CD4-positive, alpha-beta T cell treated with Interleukin-6 at 100 ng/mL for 8 hours (primary cell): ENCODE measurements at regions not wholly inside any gene's neighbourhood (a gene's known extent, or its start where the extent isn't known, plus 50 kb on each side); places are given as distances from the start of the nearest gene placed in this dataset.
"Not testable (repeated sequence)": the region's sequence is repeated elsewhere in the genome, so short reads cannot be mapped to it uniquely, and the experiment has no call there.

Experiments
- DNase-seq: peaks from one replicate; pipeline ENCODE4 v3.0.0-alpha.2; 2020; ENCODE audit warnings: mixed read lengths, low spot score

DNA sequence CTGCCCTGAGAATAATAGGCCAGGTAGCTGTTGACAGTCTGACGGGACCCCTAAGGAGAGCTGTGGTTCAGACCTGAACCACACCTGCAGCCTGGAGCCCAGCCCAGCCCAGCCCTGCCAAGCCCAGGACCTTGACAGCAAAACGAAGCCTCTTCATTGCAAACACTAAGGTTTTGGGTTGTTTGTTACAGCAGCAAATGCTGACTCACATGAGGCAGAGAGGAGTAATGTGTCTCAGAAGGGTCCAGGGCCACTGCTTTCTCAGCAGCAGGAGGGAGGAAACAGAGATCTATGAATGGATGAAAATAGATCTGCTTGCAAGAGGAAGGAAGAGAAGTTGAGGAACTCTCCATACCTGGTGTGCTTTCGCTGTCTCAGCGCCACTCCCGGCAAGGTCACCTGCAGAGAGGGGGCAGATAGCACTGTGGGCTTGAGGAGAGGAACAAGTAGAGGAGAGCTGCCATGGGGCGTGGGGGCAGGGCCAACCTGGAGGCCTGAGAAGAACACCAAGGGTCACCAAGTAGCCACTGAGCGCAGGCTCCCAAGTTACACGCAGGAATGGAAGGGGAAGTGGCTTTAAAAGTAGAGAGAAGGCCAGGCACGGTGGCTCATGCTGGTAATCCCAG lies 127.2 kb downstream of the ZNF281 start:
- DNase-seq = no peak

DNA sequence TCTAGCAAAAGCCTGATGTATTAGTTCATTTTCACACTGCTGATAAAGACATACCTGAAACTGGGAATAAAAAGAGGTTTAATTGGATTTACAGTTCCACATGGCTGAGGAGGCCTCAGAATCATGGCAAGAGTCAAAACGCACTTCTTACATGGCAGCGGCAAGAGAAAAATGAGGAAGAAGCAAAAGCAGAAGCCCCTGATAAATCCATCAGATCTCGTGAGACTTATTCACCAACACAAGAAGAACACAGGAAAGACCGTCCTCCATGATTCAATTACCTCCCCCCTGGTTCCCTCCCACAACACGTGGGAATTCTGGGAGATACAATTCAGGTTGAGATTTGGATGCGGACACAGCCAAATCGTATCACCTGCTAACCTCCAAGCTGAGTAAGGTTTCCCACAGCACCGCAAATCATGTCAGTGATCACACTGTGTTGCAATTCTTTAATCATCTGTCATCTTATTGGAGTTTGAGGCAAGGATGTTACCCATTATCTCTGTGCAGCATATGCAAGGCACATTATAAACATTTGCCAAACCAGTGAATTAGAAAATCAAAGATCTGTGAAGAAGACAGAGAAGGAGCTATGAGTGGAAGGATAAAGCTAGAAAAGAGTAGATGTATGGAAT lies 128.5 kb downstream of the ZNF281 start:
- no peak for DNase-seq

DNA sequence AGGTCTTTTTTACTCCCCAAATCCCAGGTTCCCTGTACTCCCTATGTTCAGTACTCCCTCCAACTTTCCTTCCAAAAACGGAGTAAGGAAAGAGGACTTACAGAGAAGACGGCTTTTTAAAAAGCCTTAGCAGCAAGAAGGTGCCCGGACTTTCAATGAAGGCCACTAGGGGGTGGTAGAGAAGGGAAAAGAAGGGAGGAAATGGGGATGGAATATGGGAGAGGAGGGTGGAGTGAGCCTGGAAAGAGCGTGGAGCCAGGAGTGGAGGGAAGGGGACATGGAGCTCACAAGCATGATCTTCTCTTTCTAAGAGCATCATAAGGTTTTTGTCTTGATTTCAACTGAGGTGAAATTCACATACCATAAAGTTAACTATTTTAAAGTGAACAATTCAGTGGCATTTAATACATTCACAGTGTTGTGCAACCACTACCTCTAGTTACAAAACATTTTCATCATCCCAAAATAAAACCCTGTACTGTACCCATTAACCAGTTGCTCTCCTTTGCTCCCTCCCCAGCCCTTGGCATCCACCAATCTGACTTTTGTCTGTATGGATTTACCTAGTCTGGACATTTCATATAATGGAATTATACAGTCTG lies 129.9 kb downstream of the ZNF281 start:
- DNase-seq = no peak

DNA sequence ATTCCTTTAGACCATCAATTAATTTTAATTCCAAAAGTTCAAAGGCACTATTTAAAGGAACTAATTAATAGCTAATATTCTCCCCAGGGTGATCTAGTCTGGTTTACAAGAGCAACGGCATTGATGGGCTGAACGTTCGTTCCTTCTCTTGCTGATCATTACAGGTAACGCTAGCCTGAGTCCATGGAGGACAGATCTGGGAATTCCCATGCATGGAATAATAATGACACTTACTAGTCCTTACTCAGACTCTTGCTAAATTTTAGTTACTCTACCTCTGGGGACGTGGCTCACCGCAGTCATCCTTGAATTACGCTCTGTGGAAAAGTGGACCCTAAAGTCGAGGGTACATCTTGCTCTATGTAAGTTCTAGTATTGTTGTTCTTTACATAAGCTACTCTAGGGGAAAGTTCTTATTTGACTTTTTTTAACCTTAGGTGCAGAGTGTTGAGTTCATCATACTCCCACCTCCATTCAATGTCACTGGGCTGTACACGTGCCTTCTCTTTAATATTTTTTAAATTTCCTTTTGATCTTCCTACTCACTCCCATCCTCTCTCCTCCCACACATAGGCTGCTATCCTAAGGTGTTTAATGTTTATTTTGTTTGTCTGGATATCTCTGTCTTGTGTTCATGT lies 133.9 kb downstream of the ZNF281 start:
- no peak for DNase-seq

DNA sequence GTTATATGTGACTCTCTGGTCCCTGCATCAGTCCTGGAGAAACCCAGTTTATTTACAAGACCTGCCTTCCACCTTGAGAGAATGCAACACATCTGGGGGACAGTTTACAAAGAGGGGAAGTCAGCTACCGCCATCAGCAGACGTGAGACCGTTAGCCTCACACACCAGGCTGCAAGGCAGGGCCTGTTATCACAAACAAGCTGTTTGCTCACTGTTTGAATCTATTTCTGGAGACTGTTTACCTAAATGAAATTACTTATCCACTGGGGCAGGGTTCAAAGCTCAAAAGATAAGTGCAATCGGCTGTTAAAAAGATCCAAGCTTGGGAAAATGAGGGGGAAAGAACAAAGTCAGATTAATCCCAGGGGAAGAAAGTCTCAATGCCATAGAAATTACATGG lies 134.4 kb downstream of the ZNF281 start:
- no peak for DNase-seq

DNA sequence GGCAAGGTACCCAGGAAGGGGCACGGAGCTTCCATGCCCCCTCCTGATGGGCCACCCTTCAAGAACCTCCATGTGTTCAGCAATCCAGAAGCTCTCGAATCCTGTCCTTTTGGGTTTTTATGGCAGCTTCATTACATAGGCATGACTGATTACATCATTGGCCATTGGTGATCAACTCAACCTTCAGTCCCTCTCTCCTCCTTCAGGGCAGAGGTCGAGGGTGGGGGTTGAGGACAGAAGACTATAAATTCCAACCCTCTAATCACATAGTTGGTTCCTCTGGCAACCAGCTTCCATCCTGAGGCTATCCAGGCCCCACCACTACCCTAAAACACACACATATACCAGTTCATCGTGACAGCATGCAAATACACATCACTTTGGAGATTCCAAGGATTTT lies 135.7 kb downstream of the ZNF281 start:
- DNase-seq = no peak

DNA sequence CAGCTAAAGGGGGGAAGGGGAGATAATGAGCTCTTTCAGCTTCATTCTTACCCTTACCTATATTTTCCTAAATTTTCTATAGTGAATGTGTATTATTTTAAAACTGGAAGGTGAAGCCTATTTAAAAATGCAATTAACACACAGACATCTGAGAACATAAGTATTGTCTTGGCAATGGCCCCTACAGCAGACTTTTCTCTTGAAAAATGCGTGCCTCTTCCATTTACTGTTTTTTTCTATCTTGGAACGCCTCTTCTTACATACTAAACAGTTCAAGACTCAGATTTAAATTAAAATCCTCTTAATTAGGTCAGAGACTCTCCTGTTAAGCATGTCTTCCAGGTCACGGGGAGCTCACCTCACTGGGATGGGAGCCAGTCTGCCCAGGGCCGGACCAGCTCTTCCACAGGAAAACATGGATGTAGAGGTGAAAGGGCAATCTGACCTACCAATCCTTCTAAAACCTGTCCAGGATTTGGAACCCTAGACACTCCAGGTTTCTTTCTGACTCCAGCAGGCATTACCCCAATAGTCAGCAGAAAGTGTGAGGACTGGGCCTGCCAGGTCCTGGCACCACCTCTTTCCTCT lies 137.3 kb downstream of the ZNF281 start:
- DNase-seq = no peak

DNA sequence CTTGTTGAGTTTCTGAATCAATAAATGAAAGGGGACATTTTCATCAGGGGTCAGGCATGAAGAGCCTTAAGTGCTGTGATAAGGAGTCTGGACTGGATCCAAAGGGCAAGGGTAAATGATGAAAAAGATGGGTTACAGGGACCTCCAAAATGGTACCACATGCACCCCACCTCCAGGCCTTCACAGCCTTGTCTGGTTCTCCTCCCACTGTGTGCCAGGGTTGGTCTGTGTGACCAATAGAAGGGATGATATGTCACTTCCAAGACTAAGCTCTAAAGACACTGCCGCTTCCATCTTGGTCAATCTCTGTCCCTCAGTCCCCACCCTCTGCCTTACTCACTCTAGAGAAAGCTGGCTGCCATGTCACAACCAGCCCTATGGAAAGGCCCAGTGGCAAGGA lies 140.6 kb downstream of the ZNF281 start:
- no peak for DNase-seq

DNA sequence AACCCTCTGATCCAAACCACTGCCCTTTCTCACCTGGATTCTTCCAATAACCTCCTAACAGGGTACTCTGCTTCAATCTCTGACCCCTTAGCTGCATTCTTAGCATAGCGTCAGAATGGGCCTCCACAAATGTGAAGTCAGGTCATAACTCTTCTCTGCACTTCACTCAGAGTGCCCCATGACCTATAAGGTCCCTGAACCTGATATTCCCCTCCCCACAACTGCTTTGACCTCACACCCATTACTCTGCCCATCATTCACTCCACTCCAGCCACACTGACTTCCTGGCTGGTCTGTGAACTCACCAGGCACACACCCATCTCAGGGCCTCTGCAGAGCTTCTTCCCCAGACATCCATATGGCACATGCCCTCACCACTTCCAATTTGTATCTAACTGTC lies 141.9 kb downstream of the ZNF281 start:
- DNase-seq = no peak

DNA sequence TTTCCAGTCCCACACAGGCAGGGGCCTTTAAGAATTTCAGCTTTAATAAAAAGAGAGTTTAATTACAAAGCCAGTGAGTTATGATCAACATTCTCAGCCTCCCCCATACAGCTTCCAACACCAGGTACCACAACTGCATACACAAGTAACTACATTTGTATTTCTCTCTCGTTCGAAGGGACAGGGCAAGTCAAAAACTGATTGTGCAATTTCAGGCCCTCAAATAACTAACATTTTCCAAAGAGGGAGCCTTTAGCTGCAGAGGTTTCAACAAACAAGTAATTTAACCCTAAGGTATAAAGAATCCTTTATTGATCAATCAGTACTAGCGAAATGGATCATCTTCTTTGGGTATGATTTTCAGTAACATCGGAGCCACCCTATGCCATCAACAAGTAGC lies 142.4 kb downstream of the ZNF281 start:
- DNase-seq = no peak

DNA sequence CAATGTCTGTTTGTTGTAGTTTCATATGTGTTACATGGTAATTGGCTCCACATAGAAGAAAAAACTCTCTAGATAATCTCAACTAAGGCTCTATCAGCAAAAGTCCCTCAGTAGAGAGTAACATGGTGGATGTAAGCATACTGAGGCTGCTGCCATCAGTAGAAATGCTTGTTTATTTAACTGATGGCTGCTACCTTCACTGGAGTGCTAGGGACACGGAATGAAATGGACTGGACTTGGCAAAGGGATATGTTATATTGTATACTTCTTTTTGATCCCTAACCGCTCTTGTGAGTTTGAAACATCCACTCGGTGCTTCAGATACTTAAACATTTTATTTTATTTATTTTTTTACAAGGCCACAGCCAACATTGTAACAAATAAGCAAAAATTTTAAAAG lies 143.0 kb downstream of the ZNF281 start:
- no peak for DNase-seq

DNA sequence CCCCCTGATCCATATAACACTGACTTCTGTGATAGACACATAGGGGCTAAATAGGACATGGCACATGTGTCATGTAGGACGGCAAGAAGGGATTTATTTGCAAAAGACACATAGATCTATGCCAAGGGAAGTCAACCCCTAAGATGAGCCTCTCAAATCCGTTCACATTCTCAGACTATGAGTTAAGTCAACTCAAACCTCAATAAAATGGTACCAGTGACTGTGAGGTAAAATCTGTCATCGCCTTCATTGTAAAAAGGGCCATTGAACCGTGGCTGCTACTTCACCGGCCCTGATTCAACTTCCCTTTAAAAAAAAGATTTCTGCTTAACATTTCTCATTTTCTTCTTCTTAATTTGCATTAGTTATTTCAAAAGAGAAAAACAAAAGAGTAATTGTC lies 144.0 kb downstream of the ZNF281 start:
- DNase-seq = no peak

DNA sequence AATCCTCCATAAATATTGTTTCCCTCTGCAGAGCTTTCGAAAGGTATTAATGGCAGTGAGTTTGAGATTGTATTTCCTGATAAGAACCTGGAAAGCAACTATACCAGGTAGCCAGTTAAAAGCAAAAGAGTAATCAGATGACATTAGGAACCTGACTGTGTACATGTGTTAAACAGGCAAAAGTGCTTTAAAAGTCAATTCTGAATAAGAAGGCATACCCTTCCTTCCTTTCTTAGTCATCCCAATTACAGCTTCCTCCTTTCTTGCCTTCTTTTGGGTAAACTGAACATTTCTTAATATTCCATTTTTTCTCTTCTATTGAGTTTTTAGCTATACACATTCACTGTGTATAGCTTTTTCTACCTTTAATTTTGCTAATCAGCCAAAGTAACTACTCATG lies 144.7 kb downstream of the ZNF281 start:
- DNase-seq = no peak

DNA sequence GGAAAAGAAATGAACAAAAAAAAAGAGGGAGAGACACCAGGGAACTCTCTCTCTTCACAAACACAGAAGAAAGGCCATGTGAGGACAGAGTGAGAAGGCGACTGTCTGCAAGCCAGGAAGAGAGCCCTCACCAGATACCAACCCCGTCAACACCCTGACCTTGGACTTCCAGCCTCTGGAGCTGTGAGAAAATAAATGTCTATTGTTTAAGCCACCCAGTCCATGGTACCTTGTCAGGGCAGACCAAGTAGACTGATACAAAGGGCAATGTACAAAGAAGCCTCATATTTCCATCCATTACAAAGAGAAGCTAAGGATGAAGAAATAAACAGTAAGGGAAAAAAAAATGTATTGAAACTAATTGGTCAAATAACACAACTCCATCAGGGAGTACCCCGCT lies 146.6 kb downstream of the ZNF281 start:
- DNase-seq = no peak

DNA sequence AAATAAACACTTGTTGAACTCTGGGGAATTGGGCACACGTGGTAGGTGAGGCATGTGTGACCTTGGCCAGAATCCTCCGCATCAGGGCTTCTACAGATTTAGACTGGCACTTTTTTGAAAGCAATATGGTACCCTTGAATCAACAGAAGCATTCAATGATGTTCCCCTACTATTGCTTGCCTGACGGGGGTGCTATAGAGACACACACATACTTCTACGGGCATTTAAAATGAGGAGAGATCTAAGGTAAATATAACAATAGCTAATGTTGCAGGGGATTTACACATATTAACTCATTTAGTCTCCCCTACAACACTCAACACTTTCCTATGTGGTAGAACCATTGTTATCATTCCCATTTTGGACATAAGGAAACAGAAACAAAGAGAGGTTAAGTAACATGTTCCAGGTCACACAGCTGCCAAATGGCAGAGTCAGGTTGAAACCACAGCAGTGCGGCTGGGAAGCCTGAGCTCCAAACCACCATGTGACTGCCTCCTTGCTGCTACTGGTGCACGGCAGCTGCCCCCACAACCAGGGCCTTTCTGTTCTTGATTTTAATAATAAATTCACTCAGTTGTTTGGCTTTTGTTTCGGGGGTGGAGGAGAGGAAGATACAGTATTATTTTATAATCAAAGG lies 147.4 kb downstream of the ZNF281 start:
- DNase-seq = no peak

DNA sequence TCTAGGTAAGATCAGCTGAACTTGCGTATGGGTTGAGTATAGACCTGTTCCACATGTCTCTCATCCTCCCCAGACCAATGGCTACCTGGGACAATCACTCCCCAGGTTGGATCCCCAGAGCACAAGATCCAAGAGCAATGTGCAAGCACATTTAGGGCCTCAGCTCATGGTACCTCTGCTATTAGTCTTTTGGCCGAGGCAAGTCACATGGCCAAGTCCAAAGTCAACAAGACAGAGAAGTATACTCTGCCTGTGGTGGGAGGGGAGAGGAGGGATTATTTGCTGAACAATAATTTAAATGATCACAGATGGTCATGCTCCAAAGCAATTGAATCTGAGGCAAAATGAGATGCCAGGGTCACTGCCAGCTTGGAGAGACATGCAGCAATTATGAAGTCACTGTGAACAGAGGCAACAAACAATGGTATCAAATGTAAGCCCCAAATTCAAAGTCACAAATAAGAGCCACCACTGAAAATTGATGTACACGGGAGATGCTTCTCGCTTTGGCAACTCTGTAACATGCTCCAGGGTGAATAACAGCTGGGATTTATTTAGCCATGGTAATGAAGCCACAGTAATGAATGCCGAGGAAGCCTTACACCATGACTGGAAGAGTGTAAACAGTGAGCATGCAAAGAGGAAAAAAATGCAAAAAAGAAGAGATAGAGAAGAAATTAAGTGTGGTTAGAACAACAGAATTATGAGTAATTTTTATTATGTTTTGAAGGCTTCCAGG lies 149.1 kb downstream of the ZNF281 start:
- no peak for DNase-seq

DNA sequence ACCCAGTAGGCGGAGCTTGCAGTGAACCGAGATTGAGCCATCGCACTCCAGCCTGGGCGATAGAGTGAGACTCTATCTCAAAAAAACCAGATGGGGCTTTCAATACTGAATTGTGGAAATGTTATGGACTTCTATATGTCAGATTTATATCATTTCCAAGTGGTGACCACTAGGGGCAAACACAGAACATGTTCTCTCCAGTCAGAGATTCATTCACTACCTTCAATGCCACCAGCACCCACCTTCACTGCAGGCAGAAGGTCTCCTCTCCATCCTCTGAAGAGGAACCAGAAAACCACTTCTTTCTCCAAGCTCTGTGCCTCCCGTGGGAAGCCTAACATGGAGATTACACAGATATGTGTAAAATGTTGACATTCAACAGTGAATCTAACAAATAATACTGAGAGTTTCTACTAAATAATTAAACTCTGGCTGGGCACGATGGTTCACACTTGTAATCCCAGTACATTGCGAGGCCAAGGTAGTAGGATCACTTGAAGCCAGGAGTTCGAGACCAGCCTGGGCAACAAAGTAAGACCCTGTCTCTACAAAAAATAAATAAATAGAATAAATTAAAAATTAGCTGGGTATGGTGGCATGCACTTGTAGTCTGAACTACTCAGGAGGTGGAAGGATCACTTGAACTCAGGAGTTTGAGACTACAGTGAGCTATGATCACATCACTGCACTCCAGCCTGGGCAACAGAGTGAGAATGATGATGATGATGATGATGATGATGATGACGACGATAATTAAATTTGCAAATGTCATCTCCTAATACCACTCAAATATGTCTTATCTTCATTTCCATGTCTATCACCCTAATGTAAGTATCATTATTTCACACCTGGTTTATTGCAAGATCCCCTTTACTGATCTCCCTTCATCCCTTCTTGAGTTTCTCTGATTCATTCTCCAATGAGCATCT lies 151.1 kb downstream of the ZNF281 start:
- DNase-seq = peak; percentile 8

DNA sequence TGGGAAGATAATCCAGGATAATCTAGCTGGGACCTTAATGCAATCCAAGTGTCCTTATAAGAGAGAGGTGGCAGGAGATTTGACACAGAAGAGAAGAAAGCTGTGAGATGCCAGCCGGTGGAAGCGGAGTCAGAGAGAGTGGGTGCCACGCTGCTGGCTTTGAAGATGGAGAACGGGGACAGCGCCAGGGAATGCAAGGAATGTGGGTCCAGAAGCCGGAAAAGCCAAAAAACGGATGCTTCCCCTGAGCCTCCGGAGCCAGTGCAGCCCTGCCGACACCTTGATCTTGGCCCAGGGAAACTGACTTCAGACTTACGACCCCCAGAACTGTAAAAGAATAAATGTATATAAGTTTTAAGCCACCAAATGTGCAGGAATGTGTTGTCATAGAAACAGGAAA lies 152.6 kb downstream of the ZNF281 start:
- no peak for DNase-seq

DNA sequence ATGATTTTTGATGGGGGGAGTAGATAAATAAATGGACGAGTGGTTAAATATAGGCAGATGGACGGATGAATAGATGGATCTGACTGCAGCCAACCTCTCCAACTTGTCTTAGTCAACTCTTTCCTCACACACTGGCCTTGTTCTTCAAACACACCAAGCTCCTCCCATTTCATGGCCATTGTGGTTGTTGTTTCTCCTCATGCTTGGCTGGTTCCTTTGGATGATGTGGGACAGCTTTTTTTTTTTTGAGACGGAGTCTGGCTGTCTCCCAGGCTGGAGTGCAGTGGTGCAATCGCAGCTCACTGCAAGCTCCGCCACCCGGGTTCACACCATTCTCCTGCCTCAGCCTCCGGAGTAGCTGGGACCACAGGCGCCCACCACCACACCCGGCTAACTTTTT lies 155.2 kb downstream of the ZNF281 start:
- DNase-seq = not testable (repeated sequence)

DNA sequence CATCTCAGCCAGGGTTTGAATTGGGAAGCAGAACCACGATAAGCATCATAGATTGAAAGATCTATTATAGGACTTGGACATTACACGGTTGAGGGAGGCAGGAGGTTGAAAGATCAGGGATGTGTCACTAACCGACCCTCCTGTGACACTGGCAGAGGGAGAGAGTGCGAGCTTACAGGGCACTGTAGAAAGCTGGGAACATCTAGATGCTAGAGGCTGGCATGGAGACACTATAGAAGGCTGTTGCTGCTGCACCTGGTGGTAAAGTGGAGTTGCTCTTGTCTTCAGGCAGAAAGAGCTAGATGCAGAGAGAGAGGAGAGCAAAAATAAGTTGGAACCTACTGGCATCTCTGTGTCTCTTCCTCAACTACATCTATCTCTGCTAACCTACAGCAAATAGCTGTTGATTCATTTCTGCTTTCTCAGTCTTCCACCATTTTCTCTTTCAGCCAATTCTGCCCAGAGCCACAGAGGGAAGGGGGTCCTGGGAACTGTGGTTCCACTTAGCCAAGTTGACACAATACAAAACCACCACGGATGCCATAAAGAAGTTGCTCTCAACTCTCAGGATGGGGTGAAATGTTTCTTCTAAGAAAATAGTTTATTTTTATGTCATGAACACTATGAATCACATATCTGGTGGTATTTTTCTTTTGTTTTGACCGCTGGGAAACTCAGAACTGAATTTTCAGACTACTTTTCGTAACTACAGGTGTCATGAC lies 155.9 kb downstream of the ZNF281 start:
- DNase-seq = no peak
